Vagina (tissue), 2 donors: ENCODE measurements at regions not wholly inside any gene's neighbourhood (a gene's known extent, or its start where the extent isn't known, plus 50 kb on each side); places are given as distances from the start of the nearest gene placed in this dataset.

Experiments
- DNase-seq, 2 donors: peaks; one replicate each; pipeline ENCODE4 v3.0.0-alpha.2; 2017; ENCODE audit errors: extremely low spot score in 2 of 2
- H3K27ac ChIP-seq: fragments of 200-600 bp; sonication (generic); one replicate; pipeline ENCODE4 v1.5.1; 2019
- H3K27me3 ChIP-seq: fragments of 200-600 bp; sonication (generic); one replicate; pipeline ENCODE4 v1.5.1; 2019
- H3K36me3 ChIP-seq, 2 donors: fragments of 200-600 bp; sonication (generic); one replicate each; pipeline ENCODE4 v1.5.1; 2017 to 2019
- H3K4me1 ChIP-seq: fragments of 200-600 bp; sonication (generic); one replicate; pipeline ENCODE4 v1.5.1; 2019
- H3K4me3 ChIP-seq, 2 donors: fragments of 200-600 bp; sonication (generic); 1 replicate in 1 of 2; 2 replicates in 1 of 2; pipeline ENCODE4 v1.5.1; 2016 to 2019
- H3K9me3 ChIP-seq: fragments of 200-600 bp; sonication (generic); one replicate; pipeline ENCODE4 v1.5.1; 2019
- POLR2A ChIP-seq, 2 donors: fragments of 450-650 bp; IDR thresholded peaks; one replicate each; pipeline ENCODE4 v1.6.1; 2017; ENCODE audit warnings: antibody characterized with exemption in 2 of 2, mild to moderate bottlenecking in 2 of 2, moderate library complexity in 2 of 2
- POLR2AphosphoS5 ChIP-seq, 2 donors: sonication (generic); formaldehyde crosslinking; IDR thresholded peaks; one replicate each; pipeline ENCODE4 v1.9.0; 2017; ENCODE audit warnings: antibody characterized with exemption in 2 of 2, mild to moderate bottlenecking in 2 of 2, low read depth in 1 of 2; ENCODE audit not compliant: insufficient read depth in 1 of 2
- intact Hi-C: fragments of 100-400 bp; cut with DNase I; formaldehyde crosslinking; loops from one replicate; pipeline ENCODE4 v1.15.1; 2023
- TF ChIP-seq, protein P1 (sequence below), 3 experiments: fragments of 450-650 bp in 2 of 3; fragments of 200-600 bp in 1 of 3; sonication (generic) in 1 of 3; IDR thresholded peaks; one replicate each; pipeline ENCODE4 v1.5.1; 2017 to 2019; ENCODE audit warnings: antibody characterized with exemption in 3 of 3, mild to moderate bottlenecking in 2 of 3, moderate library complexity in 2 of 3

- H3K9me3 ChIP-seq: no peaks in the 10 kb centered on the region
- no peaks in the 10 kb centered on the region for H3K4me1 ChIP-seq
- TF ChIP-seq POLR2A (IDR thresholded peaks at IDR 0.05): no peak
- TF ChIP-seq POLR2AphosphoS5 (IDR thresholded peaks at IDR 0.05; ENCODE audit: insufficient read depth in 1 of 2, low read depth in 1 of 2): no peak
- TF ChIP-seq, protein P1, sequence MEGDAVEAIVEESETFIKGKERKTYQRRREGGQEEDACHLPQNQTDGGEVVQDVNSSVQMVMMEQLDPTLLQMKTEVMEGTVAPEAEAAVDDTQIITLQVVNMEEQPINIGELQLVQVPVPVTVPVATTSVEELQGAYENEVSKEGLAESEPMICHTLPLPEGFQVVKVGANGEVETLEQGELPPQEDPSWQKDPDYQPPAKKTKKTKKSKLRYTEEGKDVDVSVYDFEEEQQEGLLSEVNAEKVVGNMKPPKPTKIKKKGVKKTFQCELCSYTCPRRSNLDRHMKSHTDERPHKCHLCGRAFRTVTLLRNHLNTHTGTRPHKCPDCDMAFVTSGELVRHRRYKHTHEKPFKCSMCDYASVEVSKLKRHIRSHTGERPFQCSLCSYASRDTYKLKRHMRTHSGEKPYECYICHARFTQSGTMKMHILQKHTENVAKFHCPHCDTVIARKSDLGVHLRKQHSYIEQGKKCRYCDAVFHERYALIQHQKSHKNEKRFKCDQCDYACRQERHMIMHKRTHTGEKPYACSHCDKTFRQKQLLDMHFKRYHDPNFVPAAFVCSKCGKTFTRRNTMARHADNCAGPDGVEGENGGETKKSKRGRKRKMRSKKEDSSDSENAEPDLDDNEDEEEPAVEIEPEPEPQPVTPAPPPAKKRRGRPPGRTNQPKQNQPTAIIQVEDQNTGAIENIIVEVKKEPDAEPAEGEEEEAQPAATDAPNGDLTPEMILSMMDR (IDR thresholded peaks at IDR 0.05): no peak
- H3K36me3 ChIP-seq: no peaks in the 10 kb centered on the region
- H3K4me3 ChIP-seq: no peak overlapping the region
- H3K27ac ChIP-seq: no peak overlapping the region
- intact Hi-C loops: no loop called here
- no peaks in the 10 kb centered on the region for H3K27me3 ChIP-seq
- no peak for DNase-seq
Observed at GRCh38 chr1:83706354-83706938, 292.5 kb downstream of the TTLL7 start.

DNA sequence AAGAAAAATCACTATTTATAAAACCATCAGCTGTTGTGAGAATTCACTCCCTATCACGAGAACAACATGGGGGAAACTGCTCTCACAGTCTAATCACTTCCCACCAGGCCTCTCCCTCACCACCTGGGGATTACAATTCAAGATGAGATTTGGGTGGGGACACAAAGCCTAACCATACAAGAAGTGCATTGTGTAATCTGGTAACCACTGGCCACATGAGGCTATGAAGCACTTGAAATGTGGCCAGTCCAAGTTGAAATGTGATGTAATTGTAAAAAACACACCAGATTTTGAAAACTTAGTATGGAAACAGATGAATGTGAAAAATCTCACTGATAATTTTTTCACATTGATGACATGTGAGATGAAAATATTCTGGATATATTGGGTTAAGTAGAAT is 293.8 kb downstream of the TTLL7 start:
- H3K4me1 ChIP-seq: no peaks in the 10 kb centered on the region
- TF ChIP-seq, protein P1 (IDR thresholded peaks at IDR 0.05): no peak
- no peak for TF ChIP-seq POLR2AphosphoS5 (IDR thresholded peaks at IDR 0.05; ENCODE audit: insufficient read depth in 1 of 2, low read depth in 1 of 2)
- TF ChIP-seq POLR2A (IDR thresholded peaks at IDR 0.05): no peak
- no peaks in the 10 kb centered on the region for H3K36me3 ChIP-seq
- no peak overlapping the region for H3K4me3 ChIP-seq
- no peaks in the 10 kb centered on the region for H3K9me3 ChIP-seq
- no peak overlapping the region for H3K27ac ChIP-seq
- intact Hi-C loops: no loop called here
- no peak for DNase-seq
- H3K27me3 ChIP-seq: no peaks in the 10 kb centered on the region

DNA sequence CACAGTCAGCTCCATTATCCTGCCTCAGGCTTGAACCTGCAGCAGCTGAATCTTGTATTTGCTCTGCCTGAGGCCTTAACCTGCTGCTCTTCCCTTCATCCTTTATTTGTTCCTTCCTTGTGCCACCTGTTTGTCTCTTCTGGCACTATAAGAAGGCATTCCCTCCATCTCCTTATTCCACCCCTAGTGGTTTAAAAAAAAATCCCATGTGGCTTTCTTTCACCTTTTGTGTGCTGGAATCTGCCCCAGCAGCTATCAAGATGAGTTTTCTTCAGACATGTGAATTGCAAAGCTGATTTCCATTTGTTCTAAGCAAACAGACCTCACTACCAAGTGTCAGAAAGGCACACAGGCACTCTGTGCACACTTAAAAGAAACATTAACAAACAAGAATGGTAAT is 294.6 kb downstream of the TTLL7 start:
- no peaks in the 10 kb centered on the region for H3K36me3 ChIP-seq
- H3K9me3 ChIP-seq: no peaks in the 10 kb centered on the region
- no peak for DNase-seq
- intact Hi-C loops: no loop called here
- H3K4me3 ChIP-seq: no peak overlapping the region
- no peaks in the 10 kb centered on the region for H3K4me1 ChIP-seq
- H3K27me3 ChIP-seq: no peaks in the 10 kb centered on the region
- H3K27ac ChIP-seq: no peak overlapping the region
- TF ChIP-seq POLR2AphosphoS5 (IDR thresholded peaks at IDR 0.05; ENCODE audit: insufficient read depth in 1 of 2, low read depth in 1 of 2) (no peak), POLR2A (IDR thresholded peaks at IDR 0.05) (no peak)
- TF ChIP-seq, protein P1 (IDR thresholded peaks at IDR 0.05): no peak

DNA sequence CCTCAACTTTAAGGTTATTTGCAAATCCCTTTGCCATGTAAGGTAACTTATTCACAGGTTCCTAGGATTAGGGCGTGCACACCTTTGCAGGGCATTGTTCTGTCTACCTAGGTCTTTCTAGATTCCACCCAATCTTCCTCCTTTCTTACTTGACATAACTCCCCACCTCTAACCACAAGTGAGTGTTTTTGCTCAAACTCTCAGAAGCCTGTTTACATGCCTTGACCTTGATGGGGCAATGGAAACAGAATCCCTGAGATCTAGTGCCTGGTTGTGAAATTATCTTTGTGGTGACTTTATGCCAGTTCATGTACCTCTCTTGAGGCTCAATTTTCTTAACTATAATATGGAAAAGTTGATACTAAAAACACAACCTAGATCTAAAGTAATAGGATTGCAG is 296.6 kb downstream of the TTLL7 start:
- intact Hi-C loops: no loop called here
- H3K4me3 ChIP-seq: no peak overlapping the region
- no peaks in the 10 kb centered on the region for H3K36me3 ChIP-seq
- no peak overlapping the region for H3K27ac ChIP-seq
- no peak for TF ChIP-seq POLR2A (IDR thresholded peaks at IDR 0.05)
- TF ChIP-seq, protein P1 (IDR thresholded peaks at IDR 0.05): no peak
- TF ChIP-seq POLR2AphosphoS5 (IDR thresholded peaks at IDR 0.05; ENCODE audit: insufficient read depth in 1 of 2, low read depth in 1 of 2): no peak
- no peaks in the 10 kb centered on the region for H3K9me3 ChIP-seq
- no peaks in the 10 kb centered on the region for H3K27me3 ChIP-seq
- no peak for DNase-seq
- H3K4me1 ChIP-seq: no peaks in the 10 kb centered on the region

DNA sequence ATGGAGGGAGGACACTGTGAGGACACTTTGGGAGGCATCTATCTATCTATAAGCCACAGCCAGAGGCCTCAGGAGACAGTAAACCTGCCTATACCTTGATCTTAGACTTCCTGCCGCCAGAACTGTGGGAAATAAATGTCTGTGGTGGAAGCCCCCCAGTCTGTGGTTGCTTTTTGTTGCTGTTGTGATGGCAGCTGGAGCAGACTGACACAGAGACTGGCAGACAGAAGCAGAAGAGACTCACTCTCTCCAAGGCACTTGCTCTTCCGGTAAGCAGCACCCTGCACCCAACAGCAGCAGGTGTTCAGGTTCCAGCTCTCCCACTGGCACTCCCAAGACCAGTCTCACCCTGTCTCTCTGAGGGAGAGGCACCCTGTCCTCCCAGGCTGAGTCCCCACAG is 297.6 kb downstream of the TTLL7 start:
- no peak overlapping the region for H3K27ac ChIP-seq
- no peaks in the 10 kb centered on the region for H3K9me3 ChIP-seq
- no peaks in the 10 kb centered on the region for H3K36me3 ChIP-seq
- H3K4me3 ChIP-seq: no peak overlapping the region
- H3K27me3 ChIP-seq: no peaks in the 10 kb centered on the region
- intact Hi-C loops: no loop called here
- DNase-seq: no peak
- H3K4me1 ChIP-seq: no peaks in the 10 kb centered on the region
- TF ChIP-seq, protein P1 (IDR thresholded peaks at IDR 0.05): no peak
- TF ChIP-seq POLR2A (IDR thresholded peaks at IDR 0.05): no peak
- no peak for TF ChIP-seq POLR2AphosphoS5 (IDR thresholded peaks at IDR 0.05; ENCODE audit: insufficient read depth in 1 of 2, low read depth in 1 of 2)
